HG02884 (cell line): ENCODE measurements at regions not wholly inside any gene's neighbourhood (a gene's known extent, or its start where the extent isn't known, plus 50 kb on each side); places are given as distances from the start of the nearest gene placed in this dataset.
"Not testable (repeated sequence)": the region's sequence is repeated elsewhere in the genome, so short reads cannot be mapped to it uniquely, and the experiment has no call there.

Source experiments
- ATAC-seq: cut with Tn5 transposase; IDR thresholded peaks from one replicate; pipeline ENCODE4 v1.9.1; 2021; ENCODE audit warnings: mild to moderate bottlenecking, moderate library complexity; ENCODE audit not compliant: unreplicated experiment

DNA sequence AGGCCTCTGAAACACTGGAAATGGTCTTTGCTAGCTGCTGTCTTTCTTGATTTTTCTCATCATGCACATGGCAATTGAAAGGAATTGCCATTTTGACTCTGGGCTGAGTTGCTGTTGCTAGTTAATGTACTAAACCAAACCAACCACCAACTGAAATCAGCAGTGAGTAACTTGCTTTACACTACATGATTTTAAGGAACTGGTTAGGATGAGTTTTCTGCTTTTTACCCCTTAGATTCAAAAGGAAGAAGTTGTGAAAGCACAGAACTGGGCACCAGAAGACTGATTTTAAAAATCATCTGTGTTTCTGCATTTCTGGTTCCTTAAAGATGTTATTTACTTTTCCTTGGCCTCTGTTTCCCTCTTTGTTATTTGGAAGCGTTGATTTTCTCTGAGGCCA lies 361.9 kb downstream of the HLX start:
- no peak for ATAC-seq

DNA sequence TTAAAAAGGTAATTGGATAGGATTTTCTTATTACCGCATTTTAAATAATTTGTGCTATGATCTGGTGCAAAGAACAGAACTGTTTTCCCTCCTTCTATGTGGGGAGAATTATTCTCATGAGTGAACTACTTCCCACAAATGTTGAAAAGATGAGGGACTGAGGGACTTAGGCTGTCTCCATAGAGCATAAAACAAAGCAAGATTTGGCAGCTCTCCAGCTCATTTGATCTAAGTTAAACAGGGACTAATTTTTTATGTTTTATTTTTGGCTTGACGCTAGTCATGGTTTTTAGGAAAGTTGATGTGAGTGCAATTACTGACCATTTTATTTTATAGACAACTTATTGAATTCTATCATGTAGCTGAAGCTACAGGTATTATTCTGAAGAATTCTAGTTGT lies 362.3 kb downstream of the HLX start:
- no peak for ATAC-seq

GRCh38 chr1:221246067-221246466 lies 366.8 kb downstream of the HLX start:
- ATAC-seq = no peak

DNA sequence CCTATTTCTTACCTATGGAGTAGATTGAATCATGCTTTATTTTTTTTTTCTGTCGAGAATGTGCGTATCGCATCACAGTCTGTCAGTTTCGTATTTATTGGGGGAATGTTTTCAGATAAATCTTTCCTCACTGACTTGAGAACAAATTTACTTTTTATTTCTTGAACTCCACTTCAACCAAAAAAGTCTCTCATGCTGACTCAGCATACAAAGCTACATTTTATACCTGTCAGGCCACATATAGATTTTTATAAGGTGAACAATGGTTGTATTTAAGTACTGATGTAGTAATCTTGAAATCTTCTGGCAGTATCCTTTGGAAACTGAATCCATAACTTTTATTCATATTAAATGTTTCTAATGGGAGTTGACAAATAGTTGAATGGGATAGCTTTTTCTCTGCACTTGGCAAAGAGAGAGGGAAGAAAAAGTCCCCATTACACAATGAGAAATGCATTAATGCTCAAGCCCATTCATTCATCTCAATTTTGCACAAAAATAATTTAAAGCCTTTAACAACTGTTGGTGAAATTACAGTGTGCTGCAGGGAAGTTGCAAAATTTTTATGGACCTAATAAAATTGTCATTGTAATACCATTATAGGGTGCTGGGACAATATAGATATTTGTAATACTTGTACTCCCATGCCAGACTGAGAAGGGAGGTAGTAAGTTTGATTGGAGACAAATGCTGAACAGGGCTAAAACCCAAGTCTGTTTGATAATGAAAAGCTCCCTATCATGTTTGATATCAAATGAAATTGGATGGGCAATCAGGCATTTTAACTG lies 367.6 kb downstream of the HLX start:
- ATAC-seq = no peak

DNA sequence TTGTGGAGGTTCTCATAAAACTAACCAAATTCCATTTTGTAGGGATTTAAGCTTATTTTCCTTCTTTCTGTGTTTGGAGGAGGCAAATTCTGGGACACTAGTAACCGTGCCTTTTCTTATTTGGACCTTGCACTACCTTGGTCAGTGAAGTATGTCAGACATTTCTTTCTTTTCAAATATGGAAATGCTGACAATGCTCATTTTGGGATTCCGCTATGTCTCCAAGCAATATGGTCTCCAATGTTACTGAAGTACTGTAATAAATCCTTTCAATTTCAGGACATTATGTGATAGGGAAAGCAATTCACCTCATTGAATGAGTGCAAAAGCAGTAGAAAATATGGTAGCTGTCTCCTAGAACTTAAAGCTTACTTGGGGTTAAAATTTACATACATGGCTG lies 372.3 kb downstream of the HLX start:
- no peak for ATAC-seq

DNA sequence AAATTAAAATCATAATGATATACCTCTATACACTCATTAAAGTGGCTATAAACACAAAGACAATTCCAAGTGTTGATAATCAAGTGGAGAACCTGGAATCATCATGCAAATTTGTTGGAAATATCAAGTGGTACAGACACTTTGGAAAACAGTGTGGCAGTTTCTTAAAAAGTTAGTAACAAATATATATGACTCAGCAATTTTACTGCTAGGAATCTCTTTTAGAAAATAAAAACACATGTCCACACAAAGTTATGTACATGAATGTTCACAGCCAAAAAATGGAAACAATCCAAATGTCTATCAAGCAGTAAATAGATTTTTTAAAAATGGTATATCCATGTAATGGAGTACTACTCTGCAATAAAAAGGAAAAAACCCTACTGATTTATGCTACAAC lies 375.6 kb downstream of the HLX start:
- no peak for ATAC-seq

DNA sequence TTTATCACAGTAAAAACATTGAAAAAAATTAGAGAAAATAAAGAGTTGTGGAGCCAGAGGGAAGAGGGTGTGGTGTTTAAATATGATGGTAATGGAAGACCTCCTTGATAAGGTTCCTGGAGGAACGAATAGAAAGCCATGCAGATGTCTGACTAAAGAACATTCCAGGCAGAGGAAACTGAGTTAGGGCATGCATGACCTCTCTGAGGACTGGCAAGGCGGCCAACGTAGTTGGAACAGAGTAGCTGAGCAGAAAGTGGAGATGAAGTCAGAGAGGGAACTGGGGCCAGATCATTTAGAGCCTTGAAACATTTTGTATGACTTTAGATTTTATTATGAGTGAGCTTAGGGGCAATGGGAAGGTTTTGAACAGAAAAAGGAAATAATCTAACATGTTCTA lies 377.5 kb downstream of the HLX start:
- ATAC-seq = no peak

- not testable (repeated sequence) for ATAC-seq
These were observed 378.3 kb downstream of the HLX start for GRCh38 chr1:221257548-221257947.

DNA sequence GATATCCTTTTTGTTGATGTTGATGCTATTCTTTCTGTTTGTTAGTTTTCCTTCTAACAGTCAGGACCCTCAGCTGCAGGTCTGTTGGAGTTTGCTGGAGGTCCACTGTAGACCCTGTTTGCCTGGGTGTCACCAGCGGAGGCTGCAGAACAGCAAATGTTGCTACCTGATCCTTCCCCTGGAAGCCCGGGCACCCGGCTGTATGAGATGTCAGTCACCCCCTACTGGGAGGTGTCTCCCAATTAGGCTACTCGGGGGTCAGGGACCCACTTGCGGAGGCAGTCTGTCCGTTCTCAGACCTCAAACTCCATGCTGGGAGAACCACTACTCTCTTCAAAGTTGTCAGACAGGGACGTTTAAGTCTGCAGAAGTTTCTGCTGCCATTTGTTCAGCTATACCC lies 383.4 kb downstream of the HLX start:
- ATAC-seq = not testable (repeated sequence)

- ATAC-seq = peak; percentile 95
These were observed 384.9 kb downstream of the HLX start for GRCh38 chr1:221263831-221264767.

DNA sequence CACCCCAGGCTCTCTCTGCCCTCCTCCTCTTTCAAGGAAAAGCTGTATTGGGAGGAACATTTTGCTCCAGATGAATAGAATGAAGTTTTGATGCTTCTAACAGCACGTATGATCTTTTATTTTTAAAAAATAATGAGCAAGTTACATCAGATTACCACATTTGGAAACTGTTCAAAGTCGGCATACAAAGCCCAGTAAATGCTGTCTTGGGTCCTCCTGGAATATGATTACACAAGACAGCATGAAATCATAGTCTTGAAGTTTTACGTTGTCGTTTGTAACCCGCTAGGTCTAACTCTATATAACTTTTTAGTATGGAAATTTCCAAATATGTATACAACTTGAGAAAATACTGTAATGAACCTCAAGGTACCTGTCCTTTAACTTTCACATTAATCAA lies 385.6 kb downstream of the HLX start:
- no peak for ATAC-seq

DNA sequence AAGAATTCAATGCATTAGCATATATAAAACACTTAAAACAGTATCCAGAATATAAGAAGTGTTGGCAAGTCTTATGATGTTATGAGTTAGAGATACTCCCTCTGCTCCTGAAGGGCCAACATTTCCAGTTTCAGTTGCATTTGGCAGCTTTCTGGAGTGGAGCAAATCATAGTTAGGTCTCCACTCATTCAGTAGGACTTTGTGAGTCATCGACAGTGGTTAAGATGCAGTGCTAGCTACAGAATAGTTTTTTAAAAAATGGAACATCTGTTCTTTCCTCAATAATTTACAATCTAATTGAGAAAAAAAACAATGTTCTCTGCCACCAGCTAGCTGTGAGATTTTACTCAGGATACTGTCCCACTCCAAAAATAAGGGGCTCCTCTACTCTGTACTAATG lies 389.1 kb downstream of the HLX start:
- ATAC-seq = no peak

- ATAC-seq = no peak
These were observed 392.5 kb downstream of the HLX start for GRCh38 chr1:221271701-221272100.

GRCh38 chr1:221272940-221273339 lies 393.7 kb downstream of the HLX start:
- ATAC-seq = no peak

DNA sequence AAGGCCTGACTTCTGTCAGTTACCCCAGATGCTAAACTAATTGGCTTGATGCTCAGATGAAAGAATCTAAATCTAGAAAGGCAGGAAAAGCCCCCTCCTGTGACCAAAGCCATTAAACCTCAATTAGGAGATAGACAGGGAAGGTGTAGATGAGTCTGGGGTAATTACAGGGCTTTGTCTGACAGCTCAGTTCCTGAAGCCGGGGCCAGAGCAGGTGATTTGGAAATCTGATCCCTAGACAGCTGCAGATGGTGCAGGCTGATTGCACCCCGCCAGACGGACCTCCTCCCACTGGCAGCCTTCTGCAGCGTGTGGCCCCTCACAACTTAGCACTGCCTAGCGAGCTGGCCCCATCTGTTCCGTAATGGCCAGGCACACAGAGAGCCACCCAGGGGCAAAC lies 395.1 kb downstream of the HLX start:
- ATAC-seq = no peak

- ATAC-seq = no peak
These were observed 397.7 kb downstream of the HLX start for GRCh38 chr1:221276896-221277409.

DNA sequence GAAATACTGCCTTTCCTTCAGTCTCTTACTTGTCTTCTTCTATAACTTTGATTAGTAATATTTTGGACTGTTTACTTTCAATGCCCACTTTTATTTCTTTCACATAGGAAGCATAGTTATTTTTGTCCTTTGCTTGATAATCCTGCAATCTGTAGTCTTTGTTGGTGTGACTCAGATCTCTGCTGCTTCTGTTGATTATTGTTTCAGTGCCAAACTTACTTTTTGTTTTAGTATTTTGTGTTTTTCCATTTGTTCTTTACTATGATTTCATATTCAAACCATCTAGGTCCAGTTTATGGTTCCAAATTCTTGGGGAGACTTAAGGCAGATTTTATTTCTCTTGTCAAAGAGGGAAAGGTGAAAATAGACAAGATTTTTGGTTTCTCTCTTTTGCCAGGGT lies 399.9 kb downstream of the HLX start:
- no peak for ATAC-seq

GRCh38 chr1:221283532-221283931 lies 404.3 kb downstream of the HLX start:
- no peak for ATAC-seq

- no peak for ATAC-seq
These were observed 404.8 kb downstream of the HLX start for GRCh38 chr1:221284028-221284427.

DNA sequence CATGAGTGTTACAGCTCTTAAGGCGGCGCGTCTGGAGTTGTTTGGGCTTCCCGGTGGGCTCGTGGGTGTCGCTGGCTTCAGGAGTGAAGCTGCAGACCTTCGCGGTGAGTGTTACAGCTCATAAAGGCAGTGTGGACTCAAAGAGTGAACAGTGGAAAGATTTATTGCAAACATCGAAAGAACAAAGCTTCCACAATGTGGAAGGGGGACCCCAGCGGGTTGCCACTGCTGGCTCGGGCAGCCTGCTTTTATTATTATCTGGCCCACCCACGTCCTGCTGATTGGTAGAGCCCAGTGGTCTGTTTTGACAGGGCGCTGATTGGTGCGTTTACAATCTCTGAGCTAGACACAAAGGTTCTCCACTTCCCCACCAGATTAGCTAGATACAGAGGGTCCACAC lies 405.7 kb downstream of the HLX start:
- ATAC-seq = not testable (repeated sequence)

DNA sequence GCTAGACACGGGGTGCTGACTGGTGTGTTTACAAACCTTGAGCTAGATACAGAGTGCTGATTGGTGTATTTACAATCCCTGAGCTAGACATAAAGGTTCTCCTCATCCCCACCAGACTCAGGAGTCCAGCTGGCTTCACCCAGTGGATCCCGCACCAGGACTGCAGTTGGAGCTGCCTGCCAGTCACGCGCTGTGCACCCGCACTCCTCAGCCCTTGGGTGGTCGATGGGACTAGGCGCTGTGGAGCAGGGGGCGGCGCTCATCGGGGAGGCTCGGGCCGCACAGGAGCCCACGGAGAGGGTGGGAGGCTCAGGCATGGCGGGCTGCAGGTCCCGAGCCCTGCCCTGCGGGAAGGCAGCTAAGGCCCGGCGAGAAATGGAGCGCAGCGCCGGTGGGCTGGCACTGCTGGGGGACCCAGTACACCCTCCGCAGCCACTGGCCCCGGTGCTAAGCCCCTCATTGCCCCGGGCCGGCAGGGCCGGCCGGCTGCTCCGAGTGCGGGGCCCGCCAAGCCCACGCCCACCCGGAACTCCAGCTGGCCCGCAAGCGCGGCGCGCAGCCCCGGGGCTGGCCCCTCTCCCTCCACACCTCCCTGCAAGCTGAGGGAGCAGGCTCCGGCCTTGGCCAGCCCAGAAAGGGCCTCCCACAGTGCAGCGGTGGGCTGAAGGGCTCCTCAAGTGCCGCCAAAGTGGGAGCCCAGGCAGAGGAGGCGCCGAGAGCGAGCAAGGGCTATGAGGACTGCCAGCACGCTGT lies 406.4 kb downstream of the HLX start:
- ATAC-seq = not testable (repeated sequence)
